Peyer's patch (tissue), 4 donors: ENCODE measurements at regions not wholly inside any gene's neighbourhood (a gene's known extent, or its start where the extent isn't known, plus 50 kb on each side); places are given as distances from the start of the nearest gene placed in this dataset.
"Not testable (repeated sequence)": the region's sequence is repeated elsewhere in the genome, so short reads cannot be mapped to it uniquely, and the experiment has no call there.

Experiments
- DNase-seq, 3 donors: peaks; one replicate each; pipeline ENCODE4 v3.0.0-alpha.2; 2017 to 2019
- H3K27ac ChIP-seq, 4 donors: fragments of 200-600 bp; sonication (generic); one replicate each; pipeline ENCODE4 v1.5.1; 2016 to 2019
- H3K27me3 ChIP-seq, 2 donors: fragments of 200-600 bp; sonication (generic); one replicate each; pipeline ENCODE4 v1.5.1; 2019
- H3K36me3 ChIP-seq, 3 donors: fragments of 200-600 bp; sonication (generic); one replicate each; pipeline ENCODE4 v1.5.1; 2016 to 2019
- H3K4me1 ChIP-seq, 4 donors: fragments of 200-600 bp; sonication (generic); one replicate each; pipeline ENCODE4 v1.5.1; 2016 to 2019
- H3K4me3 ChIP-seq, 4 donors: fragments of 200-600 bp; sonication (generic); 1 replicate in 3 of 4; 2 replicates in 1 of 4; pipeline ENCODE4 v1.5.1; 2016 to 2019; ENCODE audit warnings: mild to moderate bottlenecking in 1 of 4
- H3K9me3 ChIP-seq, 4 donors: fragments of 200-600 bp; sonication (generic); one replicate each; pipeline ENCODE4 v1.5.1; 2016 to 2019; ENCODE audit warnings: mild to moderate bottlenecking in 1 of 4
- CTCF ChIP-seq, 6 experiments: fragments of 450-650 bp in 4 of 6; fragments of 200-600 bp in 2 of 6; sonication (generic) in 1 of 6; IDR thresholded peaks; one replicate each; pipeline ENCODE4 v1.5.1; 2017 to 2019; ENCODE audit warnings: antibody characterized with exemption in 6 of 6, mild to moderate bottlenecking in 3 of 6, moderate library complexity in 1 of 6
- POLR2A ChIP-seq, 2 donors: fragments of 450-650 bp; IDR thresholded peaks; one replicate each; pipeline ENCODE4 v1.5.1; 2017; ENCODE audit warnings: antibody characterized with exemption in 2 of 2, mild to moderate bottlenecking in 2 of 2, moderate library complexity in 2 of 2

DNA sequence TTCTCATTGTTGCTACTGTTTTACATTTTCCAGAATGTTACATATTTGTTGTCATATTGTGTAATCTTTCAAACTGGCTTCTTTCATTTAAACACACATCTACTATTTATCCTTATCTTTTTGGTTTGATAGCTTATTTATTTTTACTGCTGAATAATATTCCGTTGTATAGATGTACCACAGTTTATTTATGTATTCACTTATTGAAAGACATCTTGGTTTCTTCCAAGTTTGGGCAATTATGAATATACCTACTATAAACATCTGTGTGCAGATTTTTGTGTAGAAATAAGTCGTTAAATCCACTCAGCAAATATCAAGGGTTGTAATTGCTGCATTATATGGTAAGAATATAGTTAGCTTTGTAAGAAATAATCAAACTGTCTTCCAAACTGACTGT, 669.2 kb downstream of the TNS3 start:
- TF ChIP-seq CTCF (IDR thresholded peaks at IDR 0.05): no peak
- no peak for TF ChIP-seq POLR2A (IDR thresholded peaks at IDR 0.05)
- H3K4me1 ChIP-seq: no peaks in the 10 kb centered on the region
- H3K27ac ChIP-seq: no peak overlapping the region
- H3K9me3 ChIP-seq: no peaks in the 10 kb centered on the region
- H3K36me3 ChIP-seq: no peaks in the 10 kb centered on the region
- no peak for DNase-seq
- no peak overlapping the region for H3K4me3 ChIP-seq
- no peaks in the 10 kb centered on the region for H3K27me3 ChIP-seq

DNA sequence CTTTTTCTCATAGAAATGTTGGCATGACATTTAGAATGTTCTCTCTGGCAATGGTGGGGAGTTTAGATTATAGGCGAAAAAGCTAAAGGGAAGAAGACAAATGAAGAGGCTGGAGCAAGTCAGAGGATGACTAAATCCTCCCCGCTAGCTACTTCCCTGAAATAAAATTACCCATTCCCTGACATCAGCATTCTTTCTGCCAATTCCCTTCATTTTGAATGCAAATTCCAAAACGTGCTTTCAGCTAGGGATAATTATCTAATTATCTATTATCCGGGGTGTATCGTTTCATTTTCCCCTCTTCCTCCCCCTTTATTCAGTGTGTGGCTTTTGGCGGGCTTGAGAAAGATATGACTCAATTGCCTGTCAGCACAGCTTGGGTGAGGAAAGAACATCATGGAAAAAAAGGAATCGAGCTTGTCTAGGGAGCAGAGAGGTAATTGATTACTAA, 672.3 kb downstream of the TNS3 start:
- Histone ChIP-seq H3K4me3 (no peak overlapping the region), H3K4me1 (no peaks in the 10 kb centered on the region), H3K9me3 (no peaks in the 10 kb centered on the region), H3K27ac (no peak overlapping the region), H3K36me3 (no peaks in the 10 kb centered on the region), H3K27me3 (no peaks in the 10 kb centered on the region)
- DNase-seq: no peak
- TF ChIP-seq POLR2A (IDR thresholded peaks at IDR 0.05): no peak
- no peak for TF ChIP-seq CTCF (IDR thresholded peaks at IDR 0.05)

- Histone ChIP-seq H3K9me3 (no peaks in the 10 kb centered on the region), H3K4me1 (no peaks in the 10 kb centered on the region), H3K27ac (no peak overlapping the region), H3K36me3 (no peaks in the 10 kb centered on the region), H3K4me3 (no peak overlapping the region), H3K27me3 (no peaks in the 10 kb centered on the region)
- TF ChIP-seq POLR2A (IDR thresholded peaks at IDR 0.05): no peak
- no peak for TF ChIP-seq CTCF (IDR thresholded peaks at IDR 0.05)
- DNase-seq: no peak
Observed at GRCh38 chr7:46908770-46909169, 673.1 kb downstream of the TNS3 start.

GRCh38 chr7:46904523-46904922, 677.4 kb downstream of the TNS3 start:
- H3K27ac ChIP-seq, H3K36me3 ChIP-seq, H3K9me3 ChIP-seq, DNase-seq, H3K4me3 ChIP-seq, H3K4me1 ChIP-seq, H3K27me3 ChIP-seq: not testable (repeated sequence)

- Histone ChIP-seq H3K4me3 (no peak overlapping the region), H3K9me3 (no peaks in the 10 kb centered on the region), H3K36me3 (no peaks in the 10 kb centered on the region), H3K4me1 (no peaks in the 10 kb centered on the region), H3K27ac (no peak overlapping the region), H3K27me3 (no peaks in the 10 kb centered on the region)
- TF ChIP-seq POLR2A (IDR thresholded peaks at IDR 0.05) (no peak), CTCF (IDR thresholded peaks at IDR 0.05) (no peak)
- DNase-seq: no peak
Observed at GRCh38 chr7:46902463-46902862, 679.4 kb downstream of the TNS3 start.

- Histone ChIP-seq H3K36me3 (no peaks in the 10 kb centered on the region), H3K27ac (no peak overlapping the region), H3K27me3 (no peaks in the 10 kb centered on the region), H3K4me1 (no peaks in the 10 kb centered on the region), H3K9me3 (no peaks in the 10 kb centered on the region), H3K4me3 (no peak overlapping the region)
- DNase-seq: no peak
- TF ChIP-seq POLR2A (IDR thresholded peaks at IDR 0.05) (no peak), CTCF (IDR thresholded peaks at IDR 0.05) (no peak)
Observed at GRCh38 chr7:46900312-46901263, 681.3 kb downstream of the TNS3 start.
